ENCODE measurements at regions not wholly inside any gene's neighbourhood (a gene's known extent, or its start where the extent isn't known, plus 50 kb on each side); places are given as distances from the start of the nearest gene placed in this dataset.
A peak's percentile ranks its signal among the peaks of the same experiment; 100 is the strongest.

GRCh38 chr15:62850318-62850717, 192.2 kb upstream of the TPM1 start:
- no peaks in the 10 kb centered on the region for H3K27me3 ChIP-seq (ENCODE audit: control insufficient read depth, insufficient read depth, low read length, poor library complexity, severe bottlenecking)
- WGBS, 2 experiments (ENCODE audit: insufficient coverage in 1 of 2, insufficient read length in 1 of 2): 88% methylated on average over 7 to 9 of the region's 9 CpGs
- TF ChIP-seq, protein P1, sequence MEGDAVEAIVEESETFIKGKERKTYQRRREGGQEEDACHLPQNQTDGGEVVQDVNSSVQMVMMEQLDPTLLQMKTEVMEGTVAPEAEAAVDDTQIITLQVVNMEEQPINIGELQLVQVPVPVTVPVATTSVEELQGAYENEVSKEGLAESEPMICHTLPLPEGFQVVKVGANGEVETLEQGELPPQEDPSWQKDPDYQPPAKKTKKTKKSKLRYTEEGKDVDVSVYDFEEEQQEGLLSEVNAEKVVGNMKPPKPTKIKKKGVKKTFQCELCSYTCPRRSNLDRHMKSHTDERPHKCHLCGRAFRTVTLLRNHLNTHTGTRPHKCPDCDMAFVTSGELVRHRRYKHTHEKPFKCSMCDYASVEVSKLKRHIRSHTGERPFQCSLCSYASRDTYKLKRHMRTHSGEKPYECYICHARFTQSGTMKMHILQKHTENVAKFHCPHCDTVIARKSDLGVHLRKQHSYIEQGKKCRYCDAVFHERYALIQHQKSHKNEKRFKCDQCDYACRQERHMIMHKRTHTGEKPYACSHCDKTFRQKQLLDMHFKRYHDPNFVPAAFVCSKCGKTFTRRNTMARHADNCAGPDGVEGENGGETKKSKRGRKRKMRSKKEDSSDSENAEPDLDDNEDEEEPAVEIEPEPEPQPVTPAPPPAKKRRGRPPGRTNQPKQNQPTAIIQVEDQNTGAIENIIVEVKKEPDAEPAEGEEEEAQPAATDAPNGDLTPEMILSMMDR (conservative IDR thresholded peaks at IDR 0.05): no peak
- Mint-ChIP-seq H3K27me3 (ENCODE audit: insufficient read depth) (peaks cover 2% of the 10 kb centered on the region), H3K9me3 (peaks cover 10% of the 10 kb centered on the region), H3K4me3 (no peak overlapping the region), H3K4me1 (peaks cover 42% of the 10 kb centered on the region), H3K36me3 (ENCODE audit: low read depth) (peaks cover 9% of the 10 kb centered on the region), H3K27ac (peak overlapping the region; percentile 80)
- DNase-seq: peak; percentile 56
- H3K4me3 ChIP-seq (ENCODE audit: low read length): no peak overlapping the region
- H3K9me3 ChIP-seq (ENCODE audit: control insufficient read depth, low read length): no peaks in the 10 kb centered on the region
- no peak overlapping the region for H3K27ac ChIP-seq (ENCODE audit: low read depth, low read length)
- H3K36me3 ChIP-seq (ENCODE audit: control insufficient read depth, insufficient read depth, low read length): peaks cover 3% of the 10 kb centered on the region
- no peak overlapping the region for H3K9ac ChIP-seq (ENCODE audit: extremely low read depth, low read length, poor library complexity, severe bottlenecking)
- H3K4me1 ChIP-seq (ENCODE audit: control insufficient read depth, insufficient read depth, low read length): peaks cover 14% of the 10 kb centered on the region

GRCh38 chr15:62850791-62851291, 191.7 kb upstream of the TPM1 start:
- Mint-ChIP-seq H3K27me3 (ENCODE audit: insufficient read depth) (peaks cover 2% of the 10 kb centered on the region), H3K36me3 (ENCODE audit: low read depth) (peaks cover 9% of the 10 kb centered on the region), H3K4me3 (no peak overlapping the region), H3K4me1 (peaks cover 37% of the 10 kb centered on the region), H3K27ac (peak overlapping the region; percentile 95), H3K9me3 (peaks cover 10% of the 10 kb centered on the region)
- H3K9me3 ChIP-seq (ENCODE audit: control insufficient read depth, low read length): no peaks in the 10 kb centered on the region
- DNase-seq: peak; percentile 77
- peaks cover 14% of the 10 kb centered on the region for H3K4me1 ChIP-seq (ENCODE audit: control insufficient read depth, insufficient read depth, low read length)
- H3K27ac ChIP-seq (ENCODE audit: low read depth, low read length): peak overlapping the region; percentile 78
- H3K9ac ChIP-seq (ENCODE audit: extremely low read depth, low read length, poor library complexity, severe bottlenecking): no peak overlapping the region
- H3K36me3 ChIP-seq (ENCODE audit: control insufficient read depth, insufficient read depth, low read length): no peaks in the 10 kb centered on the region
- 46 to 76% methylated on average over 4 to 9 of the region's 9 CpGs for WGBS, 2 experiments (ENCODE audit: insufficient coverage in 1 of 2, insufficient read length in 1 of 2)
- H3K27me3 ChIP-seq (ENCODE audit: control insufficient read depth, insufficient read depth, low read length, poor library complexity, severe bottlenecking): no peaks in the 10 kb centered on the region
- TF ChIP-seq, protein P1 (conservative IDR thresholded peaks at IDR 0.05): no peak
- H3K4me3 ChIP-seq (ENCODE audit: low read length): no peak overlapping the region

- WGBS, 2 experiments (ENCODE audit: insufficient coverage in 1 of 2, insufficient read length in 1 of 2): 90 to 92% methylated on average over 5 of the region's 5 CpGs
- no peak overlapping the region for H3K9ac ChIP-seq (ENCODE audit: extremely low read depth, low read length, poor library complexity, severe bottlenecking)
- Mint-ChIP-seq H3K4me3 (no peak overlapping the region), H3K4me1 (peaks cover 40% of the 10 kb centered on the region), H3K36me3 (ENCODE audit: low read depth) (no peaks in the 10 kb centered on the region), H3K27me3 (ENCODE audit: insufficient read depth) (no peaks in the 10 kb centered on the region), H3K27ac (no peak overlapping the region), H3K9me3 (no peaks in the 10 kb centered on the region)
- H3K36me3 ChIP-seq (ENCODE audit: control insufficient read depth, insufficient read depth, low read length): no peaks in the 10 kb centered on the region
- TF ChIP-seq, protein P1 (conservative IDR thresholded peaks at IDR 0.05): no peak
- no peaks in the 10 kb centered on the region for H3K9me3 ChIP-seq (ENCODE audit: control insufficient read depth, low read length)
- H3K27me3 ChIP-seq (ENCODE audit: control insufficient read depth, insufficient read depth, low read length, poor library complexity, severe bottlenecking): no peaks in the 10 kb centered on the region
- no peak overlapping the region for H3K27ac ChIP-seq (ENCODE audit: low read depth, low read length)
- no peak overlapping the region for H3K4me3 ChIP-seq (ENCODE audit: low read length)
- H3K4me1 ChIP-seq (ENCODE audit: control insufficient read depth, insufficient read depth, low read length): peaks cover 19% of the 10 kb centered on the region
- DNase-seq: peak; percentile 22
Measured at GRCh38 chr15:62853114-62853840, 189.3 kb upstream of the TPM1 start.

Data from endodermal cell (in vitro differentiated cells).